GM12878 (cell line): ENCODE measurements at regions not wholly inside any gene's neighbourhood (a gene's known extent, or its start where the extent isn't known, plus 50 kb on each side); places are given as distances from the start of the nearest gene placed in this dataset.

Experiments used
- ATAC-seq: fragments of 200-7000 bp; cut with Tn5 transposase; 3 replicates; pipeline ENCODE4 v1.9.1; 2020; ENCODE audit warnings: mild to moderate bottlenecking, moderate library complexity
- BruUV-seq: library from RNA; stranded (reverse); fragments of 400-500 nt; replicated peaks from 2 replicates; lab custom pipeline; 2021; lab: Mats Ljungman, UMichigan
- CTCF ChIA-PET: fragments of 300-600 bp; sonication (Branson Sonifier 250); formaldehyde crosslinking; extraction: SDS; loops from one replicate; lab custom pipeline; 2021; ENCODE audit warnings: inconsistent platforms; lab: Yijun Ruan, JAX
- POLR2A ChIA-PET: fragments of 350-600 bp; formaldehyde crosslinking; extraction: SDS; loops from one replicate; lab custom pipeline; 2021; ENCODE audit warnings: inconsistent platforms; lab: Charles Lee
- RAD21 ChIA-PET: fragments of 300-600 bp; sonication (Branson Sonifier 250); formaldehyde crosslinking; loops from one replicate; lab custom pipeline; 2023; ENCODE audit warnings: antibody characterized with exemption; ENCODE audit not compliant: unreplicated experiment; lab: Charles Lee
- SMC1A ChIA-PET: fragments of 300-600 bp; sonication (Branson Sonifier 250); formaldehyde crosslinking; loops from one replicate; lab custom pipeline; 2023; ENCODE audit not compliant: unreplicated experiment, uncharacterized antibody; lab: Charles Lee
- DNase-seq: peaks from one replicate; pipeline ENCODE4 v3.0.0-alpha.2; 2011; ENCODE audit warnings: low read depth, low spot score
- FAIRE-seq: peaks from 3 replicates; lab custom pipeline; 2011; peaks lifted over from hg19 to GRCh38; lab: Jason Lieb, UNC
- H2AFZ ChIP-seq: 2 replicates; pipeline ENCODE4 v1.6.0; 2011; ENCODE audit warnings: low read depth, low read length, control low read depth; ENCODE audit not compliant: control insufficient read depth
- H3K27ac ChIP-seq: 2 replicates; pipeline ENCODE4 v1.5.1; 2011; ENCODE audit warnings: control low read depth; ENCODE audit not compliant: control insufficient read depth, insufficient read depth
- H3K27me3 ChIP-seq, 2 experiments: replicated peaks in 1 of 2; 2 replicates each; pipeline versions ENCODE4 v1.6.0 to v1.6.1; 2011; ENCODE audit warnings: low read length in 1 of 2; ENCODE audit not compliant: control insufficient read depth in 2 of 2, insufficient read depth in 2 of 2
- H3K36me3 ChIP-seq, 2 experiments: 2 replicates each; pipeline ENCODE4 v1.5.1; 2011; ENCODE audit warnings: low read length in 1 of 2; ENCODE audit not compliant: control insufficient read depth in 2 of 2, insufficient read depth in 2 of 2
- H3K4me1 ChIP-seq: 2 replicates; pipeline ENCODE4 v1.6.1; 2011; ENCODE audit warnings: mild to moderate bottlenecking, low read length, moderate library complexity, mixed read lengths; ENCODE audit not compliant: control insufficient read depth, insufficient read depth
- H3K4me2 ChIP-seq: 2 replicates; pipeline ENCODE4 v1.6.0; 2011; ENCODE audit warnings: control low read depth; ENCODE audit not compliant: control insufficient read depth, insufficient read depth
- H3K4me3 ChIP-seq: fragments of 200-600 bp; sonication (generic); 2 replicates; pipeline ENCODE4 v1.5.1; 2016
- H3K79me2 ChIP-seq: 2 replicates; pipeline ENCODE4 v1.6.0; 2011; ENCODE audit warnings: low read length; ENCODE audit not compliant: control insufficient read depth, insufficient read depth
- H3K9ac ChIP-seq: 2 replicates; pipeline ENCODE4 v1.8.0; 2011; ENCODE audit warnings: low read length, control low read depth, mixed read lengths; ENCODE audit not compliant: control insufficient read depth, insufficient read depth
- H3K9me3 ChIP-seq: replicated peaks from 3 replicates; pipeline ENCODE4 v1.5.1; 2011; ENCODE audit warnings: mild to moderate bottlenecking, low read length; ENCODE audit not compliant: control insufficient read depth, insufficient read depth
- H4K20me1 ChIP-seq: 2 replicates; pipeline ENCODE4 v1.6.0; 2011; ENCODE audit not compliant: control insufficient read depth, insufficient read depth
- CEBPB ChIP-seq, 2 experiments: fragments of 150-350 bp in 1 of 2; IDR thresholded peaks; 2 replicates each; pipeline ENCODE4 v1.6.1; 2012 to 2014; ENCODE audit warnings: low read depth in 2 of 2, low read length in 2 of 2, borderline replicate concordance in 1 of 2, inconsistent platforms in 1 of 2
- DPF2 ChIP-seq: fragments of 450-650 bp; IDR thresholded peaks from 2 replicates; pipeline ENCODE4 v1.6.1; 2017; ENCODE audit warnings: mild to moderate bottlenecking
- WGBS: methylation state at CpG from one replicate; pipeline ENCODE4 v1.1.6; 2016; ENCODE audit warnings: low lambda C conversion rate; ENCODE audit not compliant: insufficient replicate concordance, insufficient coverage; ENCODE audit errors: missing lambda C conversion rate; 5-methylcytosine and 5-hydroxymethylcytosine counted together
- in situ Hi-C: fragments of 300-500 bp; cut with MboI; formaldehyde crosslinking; loops from 9 replicates; pipeline ENCODE4 v1.14.3; 2018; ENCODE audit warnings: mixed read lengths
- intact Hi-C: fragments of 100-400 bp; cut with micrococcal nuclease; formaldehyde crosslinking; loops from one replicate; pipeline ENCODE4 v1.14.2; 2022; ENCODE audit not compliant: unreplicated experiment
- TF ChIP-seq, protein P1 (sequence below): fragments of 450-650 bp; formaldehyde crosslinking; IDR thresholded peaks from 2 replicates; pipeline ENCODE4 v1.4.0; 2022; ENCODE audit warnings: mild to moderate bottlenecking, moderate library complexity

- TF ChIP-seq DPF2 (no peak), CEBPB (IDR thresholded peaks at IDR 0.05; ENCODE audit: borderline replicate concordance in 1 of 2, low read depth in 2 of 2, low read length in 2 of 2) (no peak)
- TF ChIP-seq, protein P1, sequence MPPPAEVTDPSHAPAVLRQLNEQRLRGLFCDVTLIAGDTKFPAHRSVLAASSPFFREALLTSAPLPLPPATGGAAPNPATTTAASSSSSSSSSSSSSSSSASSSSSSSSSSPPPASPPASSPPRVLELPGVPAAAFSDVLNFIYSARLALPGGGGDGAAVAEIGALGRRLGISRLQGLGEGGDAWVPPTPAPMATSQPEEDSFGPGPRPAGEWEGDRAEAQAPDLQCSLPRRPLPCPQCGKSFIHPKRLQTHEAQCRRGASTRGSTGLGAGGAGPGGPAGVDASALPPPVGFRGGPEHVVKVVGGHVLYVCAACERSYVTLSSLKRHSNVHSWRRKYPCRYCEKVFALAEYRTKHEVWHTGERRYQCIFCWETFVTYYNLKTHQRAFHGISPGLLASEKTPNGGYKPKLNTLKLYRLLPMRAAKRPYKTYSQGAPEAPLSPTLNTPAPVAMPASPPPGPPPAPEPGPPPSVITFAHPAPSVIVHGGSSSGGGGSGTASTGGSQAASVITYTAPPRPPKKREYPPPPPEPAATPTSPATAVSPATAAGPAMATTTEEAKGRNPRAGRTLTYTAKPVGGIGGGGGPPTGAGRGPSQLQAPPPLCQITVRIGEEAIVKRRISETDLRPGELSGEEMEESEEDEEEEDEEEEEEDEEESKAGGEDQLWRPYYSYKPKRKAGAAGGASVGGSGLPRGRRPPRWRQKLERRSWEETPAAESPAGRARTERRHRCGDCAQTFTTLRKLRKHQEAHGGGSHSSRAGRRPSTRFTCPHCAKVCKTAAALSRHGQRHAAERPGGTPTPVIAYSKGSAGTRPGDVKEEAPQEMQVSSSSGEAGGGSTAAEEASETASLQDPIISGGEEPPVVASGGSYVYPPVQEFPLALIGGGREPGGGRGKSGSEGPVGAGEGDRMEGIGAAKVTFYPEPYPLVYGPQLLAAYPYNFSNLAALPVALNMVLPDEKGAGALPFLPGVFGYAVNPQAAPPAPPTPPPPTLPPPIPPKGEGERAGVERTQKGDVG = no peak
- Histone ChIP-seq H3K27ac (no peak overlapping the region), H3K9me3 (no peaks in the 10 kb centered on the region; the same call in 2 of the 3 replicates), H3K4me2 (no peak overlapping the region), H4K20me1 (no peaks in the 10 kb centered on the region), H3K9ac (no peak overlapping the region), H3K79me2 (no peaks in the 10 kb centered on the region), H3K4me1 (no peaks in the 10 kb centered on the region), H2AFZ (no peak overlapping the region), H3K36me3 (no peaks in the 10 kb centered on the region), H3K27me3 (no peaks in the 10 kb centered on the region), H3K4me3 (no peak overlapping the region)
- RAD21 ChIA-PET = no interaction called here
- intact Hi-C loops = no loop called here
- WGBS = 54% methylated on average over 9 of the region's 9 CpGs
- CTCF ChIA-PET = interaction anchor here (0.7 to 1.2 kb wide), 2 partner anchors 12 to 258 kb away, joined by 3 read pairs; no protein-coding TSS in a partner anchor
- SMC1A ChIA-PET = no interaction called here
- DNase-seq (no peak), ATAC-seq (no peak), FAIRE-seq (no peak)
- POLR2A ChIA-PET = no interaction called here
- in situ Hi-C loops = no loop called here
- BruUV-seq = no TSS peak
Measured at GRCh38 chr3:107198581-107199181, 178.6 kb upstream of the CCDC54 start.
